Caco-2 (cell line): ENCODE measurements at regions not wholly inside any gene's neighbourhood (a gene's known extent, or its start where the extent isn't known, plus 50 kb on each side); places are given as distances from the start of the nearest gene placed in this dataset.

Source experiments
- BruUV-seq: library from RNA; stranded (reverse); fragments of 400-500 nt; replicated peaks from 2 replicates; lab custom pipeline; 2021; lab: Mats Ljungman, UMichigan
- CTCF ChIA-PET: fragments of 300-600 bp; sonication (Branson Sonifier 250); formaldehyde crosslinking; loops from one replicate; lab custom pipeline; 2022; ENCODE audit warnings: antibody characterized with exemption; lab: Charles Lee
- POLR2A ChIA-PET: fragments of 300-600 bp; sonication (Branson Sonifier 250); formaldehyde crosslinking; loops from one replicate; lab custom pipeline; 2022; ENCODE audit warnings: antibody characterized with exemption; lab: Charles Lee
- DNase-seq, 2 experiments: peaks; one replicate each; pipeline versions ENCODE4 v3.0.0 to v3.0.0-alpha.2; 2020 to 2022
- H3K27me3 ChIP-seq: replicated peaks from 2 replicates; pipeline ENCODE4 v1.6.0; 2011; ENCODE audit warnings: low read length; ENCODE audit not compliant: control insufficient read depth, insufficient read depth
- H3K36me3 ChIP-seq: 2 replicates; pipeline ENCODE4 v1.5.1; 2011; ENCODE audit warnings: low read length; ENCODE audit not compliant: control insufficient read depth, insufficient read depth
- H3K4me1 ChIP-seq: fragments of 250-450 bp; sonication (Bioruptor Pico); 2 replicates; pipeline ENCODE4 v1.5.1; 2020; ENCODE audit warnings: mild to moderate bottlenecking
- H3K4me3 ChIP-seq: 2 replicates; pipeline ENCODE4 v1.5.1; 2011; ENCODE audit warnings: low read depth, mild to moderate bottlenecking, control low read depth, low read length
- H3K9me3 ChIP-seq: fragments of 250-450 bp; sonication (Bioruptor Pico); 2 replicates; pipeline ENCODE4 v1.5.1; 2020; ENCODE audit warnings: mild to moderate bottlenecking, moderate library complexity
- H3K27ac Mint-ChIP-seq: one replicate; pipeline ENCODE4 v1.8.0; 2022; ENCODE audit warnings: mixed read lengths; ENCODE audit not compliant: unreplicated experiment
- H3K27me3 Mint-ChIP-seq: one replicate; pipeline ENCODE4 v1.8.0; 2022; ENCODE audit warnings: mixed read lengths; ENCODE audit not compliant: insufficient read depth, unreplicated experiment
- H3K36me3 Mint-ChIP-seq: one replicate; pipeline ENCODE4 v1.8.0; 2022; ENCODE audit warnings: mild to moderate bottlenecking, mixed read lengths; ENCODE audit not compliant: insufficient read depth, unreplicated experiment
- H3K4me1 Mint-ChIP-seq: one replicate; pipeline ENCODE4 v1.8.0; 2022; ENCODE audit warnings: low read depth, mixed read lengths; ENCODE audit not compliant: unreplicated experiment
- H3K4me3 Mint-ChIP-seq: one replicate; pipeline ENCODE4 v1.8.0; 2022; ENCODE audit warnings: mild to moderate bottlenecking, moderate library complexity, mixed read lengths; ENCODE audit not compliant: unreplicated experiment
- H3K9me3 Mint-ChIP-seq: one replicate; pipeline ENCODE4 v1.8.0; 2022; ENCODE audit warnings: mixed read lengths; ENCODE audit not compliant: unreplicated experiment
- CTCF ChIP-seq, 2 experiments: fragments of 200-600 bp in 1 of 2; IDR thresholded peaks; 1 replicate in 1 of 2; 2 replicates in 1 of 2; pipeline versions ENCODE4 v1.5.1 to v1.8.0; 2011 to 2022; ENCODE audit warnings: antibody characterized with exemption in 1 of 2, control low read depth in 1 of 2, inconsistent platforms in 1 of 2, low read depth in 1 of 2, low read length in 1 of 2, mild to moderate bottlenecking in 1 of 2, moderate library complexity in 1 of 2; ENCODE audit not compliant: insufficient read depth in 1 of 2, severe bottlenecking in 1 of 2, unreplicated experiment in 1 of 2
- intact Hi-C: fragments of 100-400 bp; cut with micrococcal nuclease; formaldehyde crosslinking; loops from one replicate; pipeline ENCODE4 v1.10.0; 2022; ENCODE audit not compliant: unreplicated experiment

- ChIA-PET CTCF (no interaction called here), POLR2A (no interaction called here)
- DNase-seq, result no peak
- peaks cover 10% of the 10 kb centered on the region for H3K9me3 Mint-ChIP-seq
- BruUV-seq, result no TSS peak
- no peak for TF ChIP-seq CTCF (IDR thresholded peaks at IDR 0.05; ENCODE audit: insufficient read depth in 1 of 2, low read depth in 1 of 2, low read length in 1 of 2, severe bottlenecking in 1 of 2, unreplicated experiment in 1 of 2)
- peak overlapping the region; percentile 34 for H3K27ac Mint-ChIP-seq
- Histone ChIP-seq H3K27me3 (no peaks in the 10 kb centered on the region), H3K4me3 (no peak overlapping the region), H3K36me3 (no peaks in the 10 kb centered on the region), H3K4me1 (peaks cover 75% of the 10 kb centered on the region), H3K9me3 (no peaks in the 10 kb centered on the region)
- peaks cover 64% of the 10 kb centered on the region for H3K4me1 Mint-ChIP-seq
- no peaks in the 10 kb centered on the region for H3K27me3 Mint-ChIP-seq
- intact Hi-C loops, result no loop called here
- H3K4me3 Mint-ChIP-seq, result peak overlapping the region; percentile 5
- no peaks in the 10 kb centered on the region for H3K36me3 Mint-ChIP-seq
Observed at GRCh38 chr3:193879099-193879863, 256.7 kb upstream of the HES1 start.

- H3K4me1 Mint-ChIP-seq, result peaks cover 58% of the 10 kb centered on the region
- intact Hi-C loops, result no loop called here
- CTCF ChIA-PET, result no interaction called here
Observed at GRCh38 chr3:193879864-193880242, 256.1 kb upstream of the HES1 start.

GRCh38 chr3:193882091-193882490, 253.9 kb upstream of the HES1 start:
- POLR2A ChIA-PET, result no interaction called here
- H3K27ac Mint-ChIP-seq, result peak overlapping the region; percentile 5
- intact Hi-C loops, result no loop called here

More at GRCh38 chr3:193879864-193880242, 256.1 kb upstream of the HES1 start:
- Histone ChIP-seq H3K4me3 (no peak overlapping the region), H3K36me3 (no peaks in the 10 kb centered on the region), H3K4me1 (peaks cover 69% of the 10 kb centered on the region), H3K27me3 (no peaks in the 10 kb centered on the region), H3K9me3 (no peaks in the 10 kb centered on the region)
- Mint-ChIP-seq H3K36me3 (no peaks in the 10 kb centered on the region), H3K4me3 (peak overlapping the region; percentile 5), H3K27ac (peak overlapping the region; percentile 34), H3K9me3 (peaks cover 10% of the 10 kb centered on the region), H3K27me3 (no peaks in the 10 kb centered on the region)
- no peak for DNase-seq
- no TSS peak for BruUV-seq
- no peak for TF ChIP-seq CTCF (IDR thresholded peaks at IDR 0.05; ENCODE audit: insufficient read depth in 1 of 2, low read depth in 1 of 2, low read length in 1 of 2, severe bottlenecking in 1 of 2, unreplicated experiment in 1 of 2)
- POLR2A ChIA-PET, result no interaction called here

More at GRCh38 chr3:193882091-193882490, 253.9 kb upstream of the HES1 start:
- Mint-ChIP-seq H3K9me3 (peaks cover under 1% of the 10 kb centered on the region), H3K4me1 (peaks cover 47% of the 10 kb centered on the region), H3K27me3 (no peaks in the 10 kb centered on the region), H3K4me3 (no peak overlapping the region), H3K36me3 (peaks cover 5% of the 10 kb centered on the region)
- no peaks in the 10 kb centered on the region; the same call in 1 of the 2 replicates for H3K36me3 ChIP-seq
- CTCF ChIA-PET, result no interaction called here
- no peaks in the 10 kb centered on the region for H3K9me3 ChIP-seq
- no peak for DNase-seq
- peaks cover 54% of the 10 kb centered on the region for H3K4me1 ChIP-seq
- no TSS peak for BruUV-seq
- no peaks in the 10 kb centered on the region for H3K27me3 ChIP-seq
- no peak for TF ChIP-seq CTCF (IDR thresholded peaks at IDR 0.05; ENCODE audit: insufficient read depth in 1 of 2, low read depth in 1 of 2, low read length in 1 of 2, severe bottlenecking in 1 of 2, unreplicated experiment in 1 of 2)
- no peak overlapping the region for H3K4me3 ChIP-seq
